ENCODE measurements at regions not wholly inside any gene's neighbourhood (a gene's known extent, or its start where the extent isn't known, plus 50 kb on each side); places are given as distances from the start of the nearest gene placed in this dataset.

GRCh38 chr1:36722871-36723270 is 240.2 kb upstream of the CSF3R start:
- intact Hi-C loops (cut with DNase I) = no loop called here
- H3K9me3 ChIP-seq = no peaks in the 10 kb centered on the region
- WGBS, 2 donors = 48% methylated on average over 3 of the region's 5 CpGs; no CpG with 5 or more reads in 1 of the 2 donors
- no peak overlapping the region for H3K27ac ChIP-seq
- no peak overlapping the region for H3K4me3 ChIP-seq
- H3K27me3 ChIP-seq = peaks cover 0 to 52% (median 0%) of the 10 kb centered on the region in 4 donors
- no peaks in the 10 kb centered on the region for H3K4me1 ChIP-seq
- H3K36me3 ChIP-seq = no peaks in the 10 kb centered on the region
- DNase-seq = no peak
- TF ChIP-seq CTCF (IDR thresholded peaks at IDR 0.05) (no peak), POLR2A (IDR thresholded peaks at IDR 0.05) (no peak)

DNA sequence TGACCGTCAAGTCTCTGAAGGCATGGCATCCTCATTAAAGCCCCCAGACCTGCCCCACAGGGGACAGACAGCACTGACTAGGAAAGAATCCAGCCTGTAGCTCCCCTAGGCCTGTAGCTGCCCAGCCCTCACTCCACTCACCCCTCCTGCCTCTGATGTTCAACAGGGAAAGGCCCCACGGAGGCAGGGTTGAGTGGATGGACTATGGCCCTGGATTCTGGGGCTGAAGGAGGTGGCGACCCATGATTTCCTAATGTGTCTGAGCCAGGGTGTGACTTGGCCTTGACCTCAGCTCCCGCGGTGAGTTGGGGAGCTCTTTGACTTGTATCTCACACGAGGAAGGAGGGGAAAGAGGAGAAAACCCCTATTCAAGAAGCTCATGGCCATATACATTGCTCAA is 238.5 kb upstream of the CSF3R start:
- Histone ChIP-seq H3K27me3 (peaks cover 0 to 52% (median 0%) of the 10 kb centered on the region in 4 donors), H3K4me1 (no peaks in the 10 kb centered on the region), H3K4me3 (no peak overlapping the region), H3K27ac (no peak overlapping the region), H3K9me3 (no peaks in the 10 kb centered on the region), H3K36me3 (no peaks in the 10 kb centered on the region)
- TF ChIP-seq CTCF (IDR thresholded peaks at IDR 0.05) (no peak), POLR2A (IDR thresholded peaks at IDR 0.05) (no peak)
- DNase-seq = no peak
- 59 to 61% methylated on average over 4 to 6 of the region's 6 CpGs for WGBS, 2 donors
- intact Hi-C loops (cut with DNase I) = no loop called here

DNA sequence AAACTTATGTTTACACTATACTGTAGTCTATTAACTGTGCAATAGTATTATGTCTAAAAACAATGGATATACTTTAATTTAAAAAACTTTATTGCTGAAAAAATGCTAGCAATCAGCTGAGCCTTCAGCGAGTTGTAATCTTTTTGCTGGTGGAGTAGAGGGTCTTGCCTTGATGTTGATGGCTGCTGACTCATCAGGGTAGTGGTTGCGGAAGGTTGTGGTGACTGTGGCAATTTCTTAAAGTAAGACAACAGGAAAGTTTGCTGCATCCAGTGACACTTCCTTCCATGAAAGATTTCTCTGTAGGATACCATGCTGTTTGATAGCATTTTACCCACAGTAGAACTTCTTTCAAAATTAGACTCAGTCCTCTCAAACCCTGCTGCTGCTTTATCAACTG is 234.7 kb upstream of the CSF3R start:
- Histone ChIP-seq H3K27ac (no peak overlapping the region), H3K27me3 (peaks cover 0 to 67% (median 0%) of the 10 kb centered on the region in 4 donors), H3K36me3 (no peaks in the 10 kb centered on the region), H3K9me3 (no peaks in the 10 kb centered on the region), H3K4me1 (no peaks in the 10 kb centered on the region), H3K4me3 (no peak overlapping the region)
- TF ChIP-seq POLR2A (IDR thresholded peaks at IDR 0.05) (no peak), CTCF (IDR thresholded peaks at IDR 0.05) (no peak)
- no peak for DNase-seq
- WGBS, 2 donors = 70 to 83% methylated on average over 2 of the region's 2 CpGs
- intact Hi-C loops (cut with DNase I) = no loop called here

DNA sequence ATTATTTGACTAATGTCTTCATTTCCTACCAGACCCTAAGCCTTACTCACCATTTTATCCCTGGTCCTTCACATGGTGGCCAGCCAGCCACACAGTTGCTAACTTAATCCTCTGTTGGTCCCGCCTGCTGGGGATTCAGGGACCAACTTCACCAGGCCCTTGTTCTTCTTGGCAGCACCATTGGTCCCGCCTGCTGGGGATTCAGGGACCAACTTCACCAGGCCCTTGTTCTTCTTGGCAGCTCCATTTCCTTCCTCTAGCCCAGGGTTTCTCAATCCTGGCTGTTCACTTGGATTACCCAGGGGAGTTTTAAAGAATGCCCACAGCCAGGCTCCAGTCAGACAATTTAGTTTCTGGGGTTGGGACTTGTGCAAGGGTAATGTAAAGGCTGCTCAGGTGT is 233.1 kb upstream of the CSF3R start:
- no peaks in the 10 kb centered on the region for H3K4me1 ChIP-seq
- H3K27ac ChIP-seq = no peak overlapping the region
- WGBS, 2 donors = 57 to 66% methylated on average over 2 of the region's 2 CpGs
- intact Hi-C loops (cut with DNase I) = no loop called here
- no peaks in the 10 kb centered on the region for H3K9me3 ChIP-seq
- DNase-seq = no peak
- H3K4me3 ChIP-seq = no peak overlapping the region
- H3K27me3 ChIP-seq = peaks cover 0 to 66% (median 0%) of the 10 kb centered on the region in 4 donors
- no peaks in the 10 kb centered on the region for H3K36me3 ChIP-seq
- TF ChIP-seq POLR2A (IDR thresholded peaks at IDR 0.05) (no peak), CTCF (IDR thresholded peaks at IDR 0.05) (no peak)

GRCh38 chr1:36714301-36714700 is 231.6 kb upstream of the CSF3R start:
- intact Hi-C loops (cut with DNase I) = no loop called here
- H3K9me3 ChIP-seq = no peaks in the 10 kb centered on the region
- peaks cover 0 to 69% (median 3%) of the 10 kb centered on the region in 4 donors for H3K27me3 ChIP-seq
- no peak overlapping the region for H3K4me3 ChIP-seq
- TF ChIP-seq POLR2A (IDR thresholded peaks at IDR 0.05) = no peak
- TF ChIP-seq CTCF (IDR thresholded peaks at IDR 0.05) = no peak
- H3K4me1 ChIP-seq = no peaks in the 10 kb centered on the region
- 27 to 28% methylated on average over 2 of the region's 2 CpGs for WGBS, 2 donors
- DNase-seq = no peak
- H3K27ac ChIP-seq = no peak overlapping the region
- no peaks in the 10 kb centered on the region for H3K36me3 ChIP-seq

All from esophagus squamous epithelium (tissue), 5 donors.